B cell (primary cell): ENCODE measurements at regions not wholly inside any gene's neighbourhood (a gene's known extent, or its start where the extent isn't known, plus 50 kb on each side); places are given as distances from the start of the nearest gene placed in this dataset.

Experiments
- ATAC-seq: fragments of 200-7000 bp; cut with Tn5 transposase; one replicate; pipeline ENCODE4 v1.10.0; 2021; ENCODE audit warnings: low read depth, mild to moderate bottlenecking, moderate number of reproducible peaks, moderate library complexity
- CTCF ChIA-PET: fragments of 350-600 bp; sonication (Branson Sonifier 250); formaldehyde crosslinking; loops from one replicate; lab custom pipeline; 2021; ENCODE audit warnings: antibody characterized with exemption, inconsistent platforms; lab: Charles Lee
- POLR2A ChIA-PET: fragments of 350-600 bp; sonication (Branson Sonifier 250); formaldehyde crosslinking; loops from one replicate; lab custom pipeline; 2021; ENCODE audit warnings: antibody characterized with exemption; lab: Charles Lee
- DNase-seq: peaks from one replicate; pipeline ENCODE4 v3.0.0; 2013
- H2AFZ ChIP-seq: 2 replicates; pipeline ENCODE4 v1.6.1; 2012; ENCODE audit warnings: mild to moderate bottlenecking, low read depth, low read length; ENCODE audit not compliant: insufficient read depth, poor library complexity, severe bottlenecking
- H3K27ac ChIP-seq, 2 donors: 1 replicate in 1 of 2; 2 replicates in 1 of 2; pipeline ENCODE4 v1.5.1; 2012 to 2013; ENCODE audit warnings: low read length in 2 of 2, mild to moderate bottlenecking in 2 of 2, moderate library complexity in 1 of 2
- H3K27me3 ChIP-seq, 4 experiments: fragments of 200-600 bp in 1 of 4; sonication (generic) in 1 of 4; replicated peaks in 1 of 4; 1 replicate in 2 of 4; 2 replicates in 2 of 4; pipeline versions ENCODE4 v1.6.1 to v1.7.0; 2013 to 2016; ENCODE audit warnings: low read length in 3 of 4, mild to moderate bottlenecking in 2 of 4, mixed read lengths in 1 of 4, moderate library complexity in 1 of 4; ENCODE audit not compliant: insufficient read depth in 4 of 4, control insufficient read depth in 3 of 4; ENCODE audit errors: control extremely low read depth in 1 of 4
- H3K36me3 ChIP-seq, 2 experiments: replicated peaks in 1 of 2; 1 replicate in 1 of 2; 2 replicates in 1 of 2; pipeline versions ENCODE4 v1.6.1 to v1.7.1; 2013; ENCODE audit warnings: low read length in 1 of 2; ENCODE audit not compliant: insufficient read depth in 2 of 2, control insufficient read depth in 1 of 2; ENCODE audit errors: control extremely low read depth in 1 of 2, extremely low read depth in 1 of 2
- H3K4me1 ChIP-seq, 2 donors: fragments of 200-600 bp in 1 of 2; sonication (generic) in 1 of 2; 1 replicate in 1 of 2; 2 replicates in 1 of 2; pipeline versions ENCODE4 v1.5.1 to v1.6.1; 2013 to 2017; ENCODE audit warnings: low read length in 2 of 2; ENCODE audit not compliant: control insufficient read depth in 2 of 2, insufficient read depth in 2 of 2
- H3K4me2 ChIP-seq: replicated peaks from 2 replicates; pipeline ENCODE3; 2012; ENCODE audit warnings: mild to moderate bottlenecking, low read depth, low read length; ENCODE audit not compliant: poor library complexity, severe bottlenecking
- H3K4me3 ChIP-seq, 5 experiments: fragments of 200-600 bp in 1 of 5; sonication (generic) in 1 of 5; 1 replicate in 3 of 5; 2 replicates in 2 of 5; pipeline versions ENCODE4 v1.5.1 to v1.7.0; 2011 to 2016; ENCODE audit warnings: low read length in 4 of 5, mild to moderate bottlenecking in 4 of 5, low read depth in 2 of 5, control low read depth in 1 of 5, moderate library complexity in 1 of 5; ENCODE audit not compliant: insufficient read depth in 1 of 5; ENCODE audit errors: control extremely low read depth in 1 of 5, extremely low read depth in 1 of 5
- H3K79me2 ChIP-seq: fragments of 200-600 bp; sonication (generic); one replicate; pipeline ENCODE4 v1.6.0; 2016; ENCODE audit warnings: low read length; ENCODE audit not compliant: control insufficient read depth, insufficient read depth
- H3K9ac ChIP-seq: fragments of 200-600 bp; sonication (generic); 2 replicates; pipeline ENCODE4 v1.6.1; 2017; ENCODE audit warnings: mild to moderate bottlenecking, low read length, moderate library complexity
- H3K9me3 ChIP-seq, 3 donors: one replicate each; pipeline versions ENCODE4 v1.6.1 to v1.7.1; 2013; ENCODE audit warnings: low read length in 2 of 3; ENCODE audit not compliant: control insufficient read depth in 2 of 3, insufficient read depth in 1 of 3; ENCODE audit errors: control extremely low read depth in 1 of 3
- H4K20me1 ChIP-seq: 2 replicates; pipeline ENCODE4 v1.6.0; 2012; ENCODE audit warnings: mild to moderate bottlenecking, low read length; ENCODE audit not compliant: insufficient read depth, control insufficient read depth, poor library complexity, severe bottlenecking
- H3K27ac Mint-ChIP-seq: one replicate; pipeline ENCODE4 v1.8.0; 2021; ENCODE audit warnings: mixed read lengths
- H3K27me3 Mint-ChIP-seq: one replicate; pipeline ENCODE4 v1.8.0; 2021; ENCODE audit warnings: mixed read lengths
- H3K4me1 Mint-ChIP-seq: one replicate; pipeline ENCODE4 v1.8.0; 2021; ENCODE audit warnings: mixed read lengths
- H3K4me3 Mint-ChIP-seq: one replicate; pipeline ENCODE4 v1.8.0; 2021; ENCODE audit warnings: mixed read lengths
- H3K9me3 Mint-ChIP-seq: one replicate; pipeline ENCODE4 v1.8.0; 2022; ENCODE audit warnings: mixed read lengths; ENCODE audit not compliant: insufficient read depth
- CTCF ChIP-seq: fragments of 200-600 bp; IDR thresholded peaks from one replicate; pipeline ENCODE4 v1.8.0; 2022; ENCODE audit warnings: antibody characterized with exemption, mild to moderate bottlenecking
- EZH2 ChIP-seq: IDR thresholded peaks from 2 replicates; pipeline ENCODE4 v1.6.1; 2012; ENCODE audit warnings: borderline replicate concordance, low read depth, mild to moderate bottlenecking, moderate library complexity, low read length; ENCODE audit not compliant: insufficient read depth, poor library complexity, severe bottlenecking
- WGBS: methylation state at CpG from one replicate; pipeline ENCODE4 v1.1.5; 2013; ENCODE audit warnings: missing lambda C conversion rate; ENCODE audit not compliant: insufficient coverage; 5-methylcytosine and 5-hydroxymethylcytosine counted together
- intact Hi-C: fragments of 100-400 bp; cut with micrococcal nuclease; formaldehyde crosslinking; loops from one replicate; pipeline ENCODE4 v1.10.0; 2022

- DNase-seq = no peak
- Histone ChIP-seq H3K9me3 (no peaks in the 10 kb centered on the region), H3K4me1 (peaks cover under 1% of the 10 kb centered on the region in 2 donors), H2AFZ (no peak overlapping the region), H3K9ac (no peak overlapping the region), H3K4me2 (no peak overlapping the region), H3K4me3 (no peak overlapping the region), H4K20me1 (no peaks in the 10 kb centered on the region), H3K36me3 (no peaks in the 10 kb centered on the region), H3K79me2 (no peaks in the 10 kb centered on the region), H3K27ac (no peak overlapping the region), H3K27me3 (peaks cover 0 to 2% (median 0%) of the 10 kb centered on the region in 4 experiments)
- ChIA-PET POLR2A (no interaction called here), CTCF (no interaction called here)
- intact Hi-C loops = no loop called here
- Mint-ChIP-seq H3K4me1 (peaks cover 14% of the 10 kb centered on the region), H3K27ac (no peak overlapping the region), H3K4me3 (no peak overlapping the region), H3K9me3 (no peaks in the 10 kb centered on the region), H3K27me3 (peaks cover 15% of the 10 kb centered on the region)
- WGBS = 95% methylated on average over 5 of the region's 6 CpGs
- TF ChIP-seq CTCF (no peak), EZH2 (no peak)
- no peak for ATAC-seq
Measured at GRCh38 chr6:4322134-4322845, 186.9 kb upstream of the ECI2 start.

DNA sequence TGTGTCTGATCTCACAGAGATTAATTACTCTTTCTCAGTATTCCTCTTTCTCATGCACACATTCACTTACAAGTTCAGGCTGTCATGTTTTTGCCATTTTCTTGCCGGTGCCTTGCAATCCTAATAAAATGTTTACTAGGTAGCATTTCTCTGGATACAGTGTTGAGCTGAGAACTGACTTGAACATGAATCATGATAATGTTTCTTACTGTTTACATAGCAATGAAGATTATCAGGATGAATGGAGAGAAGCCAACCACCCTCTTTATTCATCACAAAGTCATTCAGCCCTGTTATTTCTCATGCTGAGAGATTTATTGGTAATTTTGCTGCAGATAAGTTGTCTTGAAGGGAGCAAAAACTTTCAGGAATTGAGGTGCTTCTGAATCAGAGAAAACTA is 185.5 kb upstream of the ECI2 start:
- ChIA-PET CTCF (no interaction called here), POLR2A (no interaction called here)
- H3K27ac ChIP-seq = no peak overlapping the region
- no peak for TF ChIP-seq CTCF
- TF ChIP-seq EZH2 = no peak
- no peaks in the 10 kb centered on the region for H3K36me3 ChIP-seq
- Mint-ChIP-seq H3K9me3 (no peaks in the 10 kb centered on the region), H3K4me1 (peaks cover 21% of the 10 kb centered on the region), H3K4me3 (no peak overlapping the region), H3K27ac (no peak overlapping the region), H3K27me3 (peaks cover 9% of the 10 kb centered on the region)
- no peak for ATAC-seq
- H3K4me2 ChIP-seq = no peak overlapping the region
- intact Hi-C loops = no loop called here
- H3K79me2 ChIP-seq = no peaks in the 10 kb centered on the region
- DNase-seq = no peak
- no peak overlapping the region for H3K4me3 ChIP-seq
- WGBS = no CpG with 5 or more reads among the region's 1 CpG
- H3K27me3 ChIP-seq = no peaks in the 10 kb centered on the region
- H4K20me1 ChIP-seq = no peaks in the 10 kb centered on the region
- H2AFZ ChIP-seq = no peak overlapping the region
- H3K9me3 ChIP-seq = no peaks in the 10 kb centered on the region
- H3K9ac ChIP-seq = no peak overlapping the region
- peaks cover 7% of the 10 kb centered on the region in 2 donors for H3K4me1 ChIP-seq
